GM18868 (cell line): ENCODE measurements at regions not wholly inside any gene's neighbourhood (a gene's known extent, or its start where the extent isn't known, plus 50 kb on each side); places are given as distances from the start of the nearest gene placed in this dataset.

Experiments used
- ATAC-seq: cut with Tn5 transposase; IDR thresholded peaks from one replicate; pipeline ENCODE4 v1.9.1; 2021; ENCODE audit warnings: mild to moderate bottlenecking, moderate library complexity; ENCODE audit not compliant: unreplicated experiment

DNA sequence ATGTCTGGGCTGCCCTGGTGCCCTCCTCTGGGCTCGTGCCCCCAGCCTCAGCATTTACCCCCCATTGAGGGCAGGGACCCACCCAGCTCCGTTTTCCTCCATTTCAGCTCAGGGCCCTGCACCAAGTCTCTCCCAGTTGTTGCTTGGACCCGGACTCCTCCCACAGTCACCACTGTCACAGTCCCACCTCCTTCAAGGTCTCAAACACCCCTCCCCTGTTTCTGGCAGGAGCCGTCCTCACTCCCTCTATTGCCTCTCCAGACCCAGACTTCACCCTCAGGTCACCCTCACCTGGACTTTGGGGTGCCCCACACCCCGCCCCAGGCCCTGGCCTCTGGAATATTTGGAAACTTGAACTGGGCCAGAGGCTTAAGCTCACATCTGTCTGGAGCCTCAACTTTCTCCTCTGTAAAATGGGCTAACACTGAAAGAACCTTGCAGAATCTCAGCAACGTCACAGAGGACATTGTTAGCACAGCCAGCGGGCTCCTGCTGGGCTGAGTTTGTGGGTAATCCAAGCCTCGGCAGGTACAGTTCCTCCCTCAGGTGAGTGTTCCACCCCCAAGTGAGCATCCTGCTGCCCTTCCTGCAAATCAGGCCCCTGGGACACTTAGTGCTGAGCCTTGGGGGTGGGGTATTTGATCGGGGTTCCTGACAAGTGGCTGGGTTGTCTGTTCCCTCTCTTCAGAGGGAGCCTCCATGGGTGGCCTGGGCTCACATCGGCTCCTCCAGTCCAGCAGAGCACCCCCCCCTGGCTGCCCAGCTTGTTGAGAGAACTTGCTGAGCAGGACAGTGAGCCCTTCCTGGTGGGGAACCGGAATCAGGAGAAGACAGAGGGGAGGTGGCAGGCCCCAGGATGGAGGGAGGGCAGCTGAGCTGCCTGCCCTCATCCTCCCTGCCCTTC lies 130.1 kb downstream of the C9orf50 start:
- ATAC-seq, result no peak

GRCh38 chr9:129489838-129490582 lies 130.9 kb downstream of the C9orf50 start:
- ATAC-seq, result no peak

GRCh38 chr9:129487658-129488483 lies 133.0 kb downstream of the C9orf50 start:
- ATAC-seq, result peak; percentile 18

GRCh38 chr9:129486756-129487657 lies 133.9 kb downstream of the C9orf50 start:
- ATAC-seq, result no peak

- ATAC-seq, result no peak
Measured at GRCh38 chr9:129485145-129485774, 135.6 kb downstream of the C9orf50 start.

DNA sequence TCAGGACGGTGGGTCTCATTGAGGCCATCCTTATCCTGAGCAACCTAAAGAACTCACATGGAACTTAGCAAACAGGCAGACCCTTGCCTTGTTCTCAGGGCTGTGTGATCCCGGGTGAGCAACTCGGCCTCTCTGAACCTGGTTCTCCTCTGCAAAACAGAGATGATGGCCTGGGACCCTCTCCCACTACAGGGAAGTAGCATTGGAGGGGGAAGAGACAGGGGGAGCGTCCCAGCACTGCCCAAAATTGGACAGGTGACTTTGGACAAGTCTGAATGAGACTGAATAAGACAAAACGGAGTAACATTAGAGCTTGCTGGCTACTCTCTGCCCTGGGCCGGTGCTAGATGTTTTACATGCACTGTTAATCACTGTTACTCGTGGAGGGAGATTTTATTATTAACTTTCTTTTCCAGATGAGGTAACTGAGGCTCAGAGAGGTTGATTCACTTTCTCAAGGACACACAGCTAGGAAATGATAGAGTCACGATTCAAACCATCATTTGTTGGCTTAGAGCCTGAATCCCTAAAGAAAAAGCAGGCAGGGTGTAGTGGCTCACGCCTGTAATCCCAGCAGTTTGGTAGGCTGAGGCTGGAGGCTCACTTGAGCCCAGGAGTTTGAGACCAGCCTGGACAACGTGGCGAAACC lies 136.4 kb downstream of the C9orf50 start:
- ATAC-seq, result no peak

GRCh38 chr9:129483415-129484351 lies 137.2 kb downstream of the C9orf50 start:
- ATAC-seq, result no peak

- no peak for ATAC-seq
Measured at GRCh38 chr9:129482521-129483414, 138.1 kb downstream of the C9orf50 start.

- ATAC-seq, result no peak
Measured at GRCh38 chr9:129481810-129482511, 138.9 kb downstream of the C9orf50 start.

- ATAC-seq, result no peak
Measured at GRCh38 chr9:129481424-129481809, 139.5 kb downstream of the C9orf50 start.

GRCh38 chr9:129480745-129481144 lies 140.2 kb downstream of the C9orf50 start:
- no peak for ATAC-seq

DNA sequence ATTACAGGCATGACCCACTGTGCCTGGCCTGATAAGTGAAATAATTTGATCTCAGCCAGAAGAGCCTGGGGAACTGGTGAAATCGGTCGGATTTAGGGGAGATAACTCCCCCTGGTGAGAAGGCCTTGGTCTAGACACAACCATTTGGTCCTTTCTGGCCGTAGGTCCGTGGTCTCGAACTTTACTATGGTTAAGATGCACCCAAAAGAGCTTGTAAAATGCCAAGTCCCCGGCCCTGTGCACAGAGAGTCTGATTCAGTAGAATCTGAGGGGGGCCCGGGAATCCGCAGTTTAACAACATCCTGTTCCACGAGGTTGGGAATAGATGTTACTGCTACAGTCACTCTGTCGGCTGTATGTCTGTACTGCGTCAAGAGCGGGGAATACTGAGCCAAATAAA lies 140.7 kb downstream of the C9orf50 start:
- ATAC-seq, result no peak

- ATAC-seq, result no peak
Measured at GRCh38 chr9:129479631-129480011, 141.3 kb downstream of the C9orf50 start.

GRCh38 chr9:129478961-129479630 lies 141.8 kb downstream of the C9orf50 start:
- no peak for ATAC-seq

DNA sequence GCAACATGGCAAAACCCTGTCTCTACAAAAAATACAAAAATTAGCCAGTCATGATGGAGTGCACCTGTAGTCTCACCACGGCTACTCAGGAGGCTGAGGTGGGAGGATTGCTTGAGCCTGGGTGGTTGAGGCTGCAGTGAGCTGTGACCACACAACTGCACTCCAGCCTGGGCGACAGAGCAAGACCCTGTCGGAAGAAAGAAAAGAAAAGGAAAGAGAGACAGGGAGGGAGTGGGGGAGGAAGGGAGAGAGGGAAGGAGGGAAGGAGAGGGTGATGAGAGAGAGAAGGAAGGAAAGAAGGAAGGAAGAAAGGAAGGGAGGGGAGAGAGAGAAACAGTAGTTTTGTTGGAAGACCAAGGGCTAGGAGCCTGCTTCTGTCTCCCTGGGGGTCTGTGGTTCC lies 142.4 kb downstream of the C9orf50 start:
- no peak for ATAC-seq
